ENCODE measurements at regions not wholly inside any gene's neighbourhood (a gene's known extent, or its start where the extent isn't known, plus 50 kb on each side); places are given as distances from the start of the nearest gene placed in this dataset.

DNA sequence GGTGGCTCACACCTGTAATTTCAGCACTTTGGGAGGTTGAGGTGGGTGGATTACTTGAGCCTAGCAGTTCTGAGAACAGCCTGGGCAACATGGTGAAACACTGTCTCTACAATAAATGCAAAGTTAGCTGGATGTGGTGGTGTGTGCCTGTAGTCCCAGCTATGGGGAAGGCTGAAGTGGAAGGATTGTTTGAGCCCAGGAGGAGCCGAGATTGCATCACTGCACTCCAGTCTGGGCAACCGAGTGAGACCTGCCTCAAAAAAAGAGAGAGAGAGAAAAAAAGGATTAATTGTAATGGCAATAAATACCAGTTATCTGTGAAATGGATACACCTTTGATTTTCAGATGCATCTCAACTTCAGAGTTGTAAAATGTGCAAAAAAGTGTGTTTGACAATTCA is 58.8 kb downstream of the SPRY1 start:
- no peak for DNase-seq (ENCODE audit: low spot score)

DNA sequence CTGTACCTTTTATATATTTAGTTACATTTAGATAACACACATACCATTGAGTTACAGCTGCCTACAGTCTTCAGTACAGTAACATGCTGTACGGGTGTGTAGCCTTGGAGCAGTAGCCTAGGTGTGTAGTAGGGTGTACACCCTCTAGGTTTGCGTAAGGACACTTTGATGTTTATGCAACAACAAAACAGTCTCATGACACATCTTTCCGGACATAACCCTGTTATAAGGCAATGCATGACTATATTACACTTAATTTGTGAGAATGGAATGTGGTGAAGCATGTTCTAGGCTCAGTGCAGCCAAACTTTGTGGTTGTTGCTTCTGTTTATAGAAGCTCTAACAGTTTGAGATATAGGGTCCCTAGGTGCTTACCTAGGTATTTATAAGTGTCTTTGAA is 65.4 kb downstream of the SPRY1 start:
- DNase-seq (ENCODE audit: low spot score) = no peak

DNA sequence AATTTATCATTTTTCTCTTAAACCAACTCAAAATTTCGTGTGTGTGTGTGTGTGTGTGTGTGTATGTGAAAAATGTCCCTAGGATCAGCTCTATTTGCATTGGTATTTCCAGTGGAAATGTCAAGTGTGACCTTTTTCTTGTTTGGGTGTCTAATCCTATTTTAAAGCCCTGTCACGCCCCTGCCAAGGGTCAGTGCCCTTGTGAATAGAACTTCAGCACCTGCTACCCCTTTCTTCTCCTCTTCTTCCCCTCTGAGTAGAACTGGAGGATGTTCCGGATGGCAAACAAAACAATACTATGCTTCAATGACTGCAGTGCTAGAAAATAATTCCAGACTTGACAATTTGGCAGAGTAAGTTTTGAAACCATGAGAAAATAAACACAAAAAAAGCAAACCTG is 67.3 kb downstream of the SPRY1 start:
- no peak for DNase-seq (ENCODE audit: low spot score)

DNA sequence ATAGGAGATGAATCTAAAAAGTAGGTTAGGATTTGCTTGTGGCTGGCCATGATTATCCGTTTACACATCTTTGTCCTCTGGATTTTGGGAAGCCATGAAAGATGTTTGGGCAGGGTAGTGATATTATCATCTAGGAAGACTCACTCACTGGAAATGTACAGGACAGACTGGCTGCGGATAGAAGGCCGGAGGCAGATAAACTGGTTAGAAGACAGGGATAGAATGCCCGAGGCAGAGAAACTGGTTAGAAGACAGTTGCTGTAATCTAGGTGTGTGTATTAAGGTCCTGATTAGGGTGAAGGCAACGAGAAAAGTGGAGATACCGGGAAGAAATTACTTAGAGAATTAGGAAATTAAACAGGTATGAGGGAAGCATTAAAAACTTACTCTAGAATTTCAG is 68.8 kb downstream of the SPRY1 start:
- DNase-seq (ENCODE audit: low spot score) = no peak

DNA sequence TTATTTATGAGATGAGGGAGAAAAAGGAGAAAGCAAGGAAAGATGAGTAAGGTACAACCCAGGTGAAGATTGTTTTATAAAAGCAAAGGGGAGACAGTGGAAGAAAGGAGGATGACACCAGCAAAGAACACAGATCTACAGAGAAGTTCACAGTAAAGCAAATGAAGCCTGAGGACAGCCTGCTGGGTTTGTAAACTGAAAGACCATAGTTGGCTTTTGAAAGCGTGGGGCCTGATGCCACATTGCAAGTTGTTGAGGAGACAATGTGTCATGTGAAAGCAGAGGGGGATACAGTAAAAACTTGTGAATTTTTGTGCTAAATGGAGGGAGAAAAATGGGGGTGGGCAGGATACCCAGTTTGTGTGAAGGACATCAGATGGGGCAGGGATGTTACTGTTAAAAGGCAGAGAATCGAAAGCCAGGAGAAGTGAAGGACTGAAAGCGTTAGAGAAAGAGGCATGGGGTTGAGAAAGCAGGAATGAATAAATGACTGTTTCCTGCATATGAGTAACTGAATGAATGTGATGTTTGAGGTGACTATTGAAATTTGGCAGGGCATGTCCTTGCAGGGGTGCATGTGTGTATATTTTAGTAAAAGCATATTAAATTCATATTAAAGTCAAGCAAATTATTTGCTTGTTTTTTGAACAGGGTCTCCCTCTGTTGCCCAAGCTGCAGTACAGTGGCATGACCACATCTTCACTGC is 69.6 kb downstream of the SPRY1 start:
- no peak for DNase-seq (ENCODE audit: low spot score)

DNA sequence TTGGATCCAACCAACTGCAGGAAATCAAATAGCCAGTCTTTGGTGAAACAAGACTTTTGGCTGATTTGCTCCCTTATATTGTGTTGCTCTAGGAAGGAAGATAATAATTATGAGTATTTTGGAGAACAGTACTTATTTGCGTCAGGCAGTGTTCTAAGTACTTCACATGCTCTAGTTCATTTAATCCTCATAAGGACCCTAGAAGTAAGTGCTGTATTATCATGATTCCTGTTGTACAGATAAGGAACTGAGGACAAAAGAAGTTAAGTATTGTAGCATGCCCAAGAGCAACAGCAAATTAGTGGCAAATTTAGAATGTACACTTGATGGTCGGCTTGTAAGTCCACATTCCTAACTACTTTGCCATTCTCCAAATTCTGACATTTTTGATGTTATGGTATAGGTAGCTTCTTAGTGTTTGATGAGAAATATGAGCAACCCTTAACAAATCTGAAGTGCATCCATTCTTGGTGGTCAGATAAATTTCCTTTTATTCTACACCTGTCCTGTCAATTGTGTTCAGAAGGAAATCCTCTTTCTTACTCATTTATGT is 72.0 kb downstream of the SPRY1 start:
- no peak for DNase-seq (ENCODE audit: low spot score)

DNA sequence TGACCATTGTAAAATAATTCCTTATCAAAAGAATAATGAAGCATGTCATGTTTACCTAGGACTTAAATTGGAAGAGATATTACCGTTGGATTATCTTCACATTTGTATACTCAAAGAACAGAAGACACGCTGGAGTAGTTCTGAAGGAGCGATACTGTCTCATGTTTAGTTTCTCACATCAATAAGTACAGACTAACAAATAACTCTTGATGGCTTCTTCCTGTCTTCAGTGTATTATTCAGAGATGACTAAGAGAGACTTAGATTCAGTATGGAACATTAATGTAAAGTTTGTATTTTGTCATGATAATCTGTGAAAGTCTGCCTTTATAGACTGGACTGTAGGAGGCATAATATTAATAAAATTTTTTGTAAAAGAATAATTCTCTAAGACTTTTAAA is 72.7 kb downstream of the SPRY1 start:
- no peak for DNase-seq (ENCODE audit: low spot score)

DNA sequence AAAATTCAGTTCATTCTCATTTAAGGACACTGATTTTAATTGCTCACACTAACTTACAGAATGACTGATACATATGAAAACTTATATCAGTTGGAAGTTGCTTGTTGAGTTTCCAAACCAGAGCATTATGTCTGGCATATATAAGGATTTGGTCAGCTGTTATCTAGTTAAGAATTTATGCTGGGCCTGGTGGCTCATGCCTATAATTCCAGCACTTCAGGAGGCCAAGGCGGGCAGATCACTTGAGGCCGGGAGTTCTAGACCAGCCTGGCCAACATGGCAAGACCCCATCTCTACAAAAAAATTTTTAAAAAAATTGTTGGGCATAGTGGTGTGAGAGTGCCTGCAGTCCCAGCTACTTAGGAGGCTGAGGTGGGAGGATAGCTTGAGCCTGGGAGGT is 73.1 kb downstream of the SPRY1 start:
- no peak for DNase-seq (ENCODE audit: low spot score)

DNA sequence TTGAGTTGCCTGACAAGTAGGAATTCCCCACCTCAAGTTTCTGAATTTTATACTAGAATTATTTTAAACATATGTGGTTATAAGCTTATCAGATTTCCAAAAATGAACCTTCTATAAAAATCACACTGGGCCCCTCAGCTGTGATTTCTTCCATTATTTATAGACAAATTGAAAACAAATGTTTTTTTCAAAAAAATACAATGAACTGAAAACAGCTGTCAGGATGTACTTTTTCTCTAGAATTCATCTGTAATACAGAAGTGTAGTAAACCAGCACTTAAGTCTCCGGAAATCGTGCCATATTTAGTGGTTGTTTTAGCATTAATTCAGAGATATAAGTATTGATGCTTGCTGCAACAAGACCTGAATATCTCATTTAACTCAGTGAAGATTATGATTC is 74.0 kb downstream of the SPRY1 start:
- no peak for DNase-seq (ENCODE audit: low spot score)

DNA sequence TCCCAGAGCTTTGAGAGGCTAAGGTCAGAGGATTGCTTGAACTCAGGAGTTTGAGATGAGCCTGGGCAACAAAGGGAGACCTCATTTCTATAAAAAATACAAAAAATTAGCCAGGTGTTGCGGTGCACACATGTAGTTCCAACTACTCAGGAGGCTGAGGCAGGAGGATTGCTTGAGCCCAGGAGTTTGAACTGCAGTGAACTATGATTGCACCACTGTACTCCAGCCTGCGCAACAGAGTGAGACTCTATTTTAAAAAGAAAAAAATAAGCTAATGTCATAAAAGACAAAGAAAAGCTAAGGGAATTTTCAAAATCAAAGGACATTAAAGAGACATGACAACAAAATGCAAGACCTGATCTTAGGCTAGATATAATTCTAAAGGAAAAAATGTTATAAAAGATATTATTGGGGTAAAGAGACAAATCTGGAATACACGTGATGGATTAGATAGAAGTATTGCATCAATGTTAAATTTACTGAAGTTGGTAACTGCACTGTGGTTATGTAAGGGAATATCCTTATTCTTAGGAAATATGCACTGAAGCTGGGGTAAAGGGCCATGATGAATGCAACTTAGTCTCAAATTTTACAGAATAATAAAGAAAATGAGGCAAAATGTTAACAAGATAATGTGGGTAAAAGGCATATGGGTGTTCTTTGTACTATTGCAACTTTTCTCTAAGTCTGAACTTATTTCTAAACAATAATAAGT is 75.2 kb downstream of the SPRY1 start:
- no peak for DNase-seq (ENCODE audit: low spot score)

DNA sequence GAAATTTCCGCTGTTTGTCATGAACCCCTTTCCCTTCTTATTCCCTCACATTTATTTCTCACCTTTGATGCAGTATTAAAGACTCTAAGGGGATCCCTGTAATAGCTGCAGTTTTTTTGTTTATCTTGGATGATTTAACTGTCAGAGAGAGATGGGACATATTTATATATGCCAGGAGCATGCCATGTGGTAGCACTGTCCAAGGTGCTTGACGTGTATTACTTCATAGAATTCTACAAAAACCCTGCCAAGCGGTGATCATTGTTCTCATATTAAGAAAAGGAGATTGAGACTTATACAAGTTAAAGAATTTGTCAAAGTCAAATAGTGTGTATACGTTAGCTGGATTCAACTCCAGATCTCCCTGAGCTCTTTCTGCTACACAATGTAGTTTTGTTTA is 78.2 kb downstream of the SPRY1 start:
- DNase-seq (ENCODE audit: low spot score) = no peak

DNA sequence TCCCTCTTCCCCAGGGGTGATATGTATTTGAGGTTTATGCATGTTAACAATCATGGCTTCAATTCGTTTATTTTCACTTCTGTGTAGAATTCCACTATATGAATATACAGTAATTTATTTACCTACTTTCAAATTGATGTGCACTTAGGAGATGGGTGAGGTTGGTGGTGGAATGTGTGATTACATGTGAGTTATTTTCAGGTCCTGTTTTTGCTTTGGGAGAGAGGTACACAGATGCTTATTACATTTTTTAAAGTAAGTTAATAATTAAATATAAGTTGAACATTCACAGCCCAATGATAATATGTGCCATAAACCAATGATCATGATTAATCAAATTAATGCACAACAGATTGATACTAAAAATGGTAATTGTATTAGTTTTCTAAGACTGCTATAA is 79.5 kb downstream of the SPRY1 start:
- no peak for DNase-seq (ENCODE audit: low spot score)

DNA sequence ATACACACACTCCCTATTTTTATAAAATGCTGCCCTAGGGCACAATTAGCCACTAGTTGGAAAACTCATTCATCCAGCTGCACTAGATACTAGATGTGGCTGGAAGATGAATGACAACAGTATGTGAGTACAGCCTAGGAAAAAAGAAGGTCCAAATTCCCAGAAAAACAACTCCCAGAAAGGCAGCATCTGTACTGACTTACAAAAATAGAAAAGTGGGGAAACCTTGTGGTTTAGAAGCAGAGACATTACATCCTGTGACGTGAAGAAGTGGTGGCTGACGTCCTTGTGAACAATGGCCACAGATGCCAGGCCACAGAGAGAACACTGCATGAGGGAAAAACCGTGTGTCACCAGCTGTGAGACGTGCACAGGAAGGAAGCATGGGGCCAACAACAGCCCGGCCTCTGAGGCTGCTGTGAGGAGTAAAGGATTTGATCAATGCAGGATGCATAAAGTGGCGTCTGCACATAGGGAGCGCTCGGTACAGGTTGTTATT is 81.2 kb downstream of the SPRY1 start:
- DNase-seq (ENCODE audit: low spot score) = no peak

DNA sequence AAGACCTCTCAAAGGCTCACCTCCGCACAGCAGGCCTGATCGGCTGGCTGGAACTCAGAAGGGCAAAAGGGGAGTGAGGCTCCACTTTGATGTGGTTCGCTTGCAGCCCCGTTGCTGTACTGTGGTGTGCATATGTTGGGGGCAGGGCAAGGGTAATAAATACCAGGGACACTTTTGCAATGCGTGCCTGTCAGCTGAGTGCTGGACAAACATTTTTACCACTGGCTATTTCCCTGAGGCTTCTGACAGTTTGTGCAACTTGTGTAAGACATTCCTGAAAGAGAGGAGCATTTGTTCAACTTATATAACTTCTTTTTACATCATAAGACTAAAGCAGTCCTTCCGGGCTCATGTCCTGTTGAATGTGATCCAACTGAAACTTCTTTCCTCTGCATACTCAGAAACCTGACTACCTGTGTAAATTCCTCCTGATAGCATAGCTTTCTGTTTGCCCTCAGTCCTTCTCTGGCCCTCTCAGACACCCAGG is 82.3 kb downstream of the SPRY1 start:
- peak; percentile 10 for DNase-seq (ENCODE audit: low spot score)

DNA sequence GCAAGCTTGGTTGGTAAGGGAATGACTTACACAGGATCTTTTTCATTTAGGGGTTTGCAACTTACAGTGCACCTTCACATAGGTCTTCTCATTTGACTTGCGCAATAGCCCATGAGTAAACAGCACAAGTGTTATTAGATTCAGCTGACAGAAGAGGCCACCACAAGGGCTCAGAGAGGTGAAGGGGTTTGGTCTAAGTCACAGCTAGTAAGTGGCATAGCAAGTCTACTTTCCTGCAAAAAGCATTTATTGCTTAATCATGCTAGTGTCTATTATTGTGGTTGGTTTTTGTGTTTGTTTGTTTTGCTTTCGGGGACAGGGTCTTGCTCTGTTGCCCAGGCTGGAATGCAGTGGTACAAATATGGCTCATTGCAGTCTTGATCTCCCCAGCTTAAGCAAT is 83.3 kb downstream of the SPRY1 start:
- DNase-seq (ENCODE audit: low spot score) = no peak

DNA sequence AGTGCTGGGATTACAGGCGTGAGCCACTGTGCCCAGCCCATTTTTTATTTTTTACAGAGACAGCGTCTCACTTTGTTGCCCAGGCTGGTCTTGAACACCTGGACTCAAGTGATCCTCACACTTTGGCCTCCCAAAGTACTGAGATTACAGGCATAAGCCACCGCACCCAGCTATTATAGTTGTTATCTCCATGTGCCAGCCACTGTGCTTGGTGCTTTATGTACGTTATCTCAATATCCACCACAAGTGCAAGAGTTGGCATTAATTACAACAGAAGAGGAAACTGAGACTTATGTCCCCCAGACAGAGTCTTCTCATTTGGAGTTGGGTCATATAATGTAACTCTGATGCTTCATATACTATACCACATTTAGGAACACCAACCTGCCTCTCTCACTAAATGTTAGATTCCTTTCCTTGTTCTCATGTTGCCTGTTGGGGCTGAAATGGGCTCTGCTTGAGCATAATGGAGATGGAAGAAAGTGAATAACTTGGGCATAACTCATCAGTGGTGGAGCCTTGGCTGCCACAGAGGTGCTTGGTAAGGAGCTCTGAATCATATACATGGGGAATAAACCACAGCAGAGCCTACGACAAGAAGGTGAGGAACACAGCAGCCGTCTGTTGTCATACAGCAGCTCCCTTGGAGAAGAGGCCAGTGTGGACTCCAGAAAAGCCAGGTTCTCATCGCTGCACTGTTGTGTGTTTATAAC is 84.3 kb downstream of the SPRY1 start:
- DNase-seq (ENCODE audit: low spot score) = no peak

DNA sequence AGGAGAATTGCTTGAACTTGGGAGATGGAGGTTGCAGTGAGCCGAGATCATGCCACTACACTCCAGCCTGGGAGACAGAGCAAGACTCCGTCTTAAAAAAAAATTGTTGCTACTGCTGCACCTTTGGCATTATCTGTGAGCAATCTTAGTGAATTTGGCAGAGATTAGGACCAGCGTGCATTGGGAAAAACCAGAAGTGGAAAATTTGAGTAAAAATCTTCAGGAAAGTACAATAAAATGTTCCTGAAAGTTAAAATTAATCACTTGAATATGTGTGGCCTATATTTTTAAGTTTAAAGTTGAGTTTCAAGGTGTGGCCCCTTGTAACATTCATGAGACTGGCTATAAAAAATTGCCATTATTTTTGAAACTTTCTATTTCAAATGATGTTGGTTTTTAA is 85.1 kb downstream of the SPRY1 start:
- no peak for DNase-seq (ENCODE audit: low spot score)

DNA sequence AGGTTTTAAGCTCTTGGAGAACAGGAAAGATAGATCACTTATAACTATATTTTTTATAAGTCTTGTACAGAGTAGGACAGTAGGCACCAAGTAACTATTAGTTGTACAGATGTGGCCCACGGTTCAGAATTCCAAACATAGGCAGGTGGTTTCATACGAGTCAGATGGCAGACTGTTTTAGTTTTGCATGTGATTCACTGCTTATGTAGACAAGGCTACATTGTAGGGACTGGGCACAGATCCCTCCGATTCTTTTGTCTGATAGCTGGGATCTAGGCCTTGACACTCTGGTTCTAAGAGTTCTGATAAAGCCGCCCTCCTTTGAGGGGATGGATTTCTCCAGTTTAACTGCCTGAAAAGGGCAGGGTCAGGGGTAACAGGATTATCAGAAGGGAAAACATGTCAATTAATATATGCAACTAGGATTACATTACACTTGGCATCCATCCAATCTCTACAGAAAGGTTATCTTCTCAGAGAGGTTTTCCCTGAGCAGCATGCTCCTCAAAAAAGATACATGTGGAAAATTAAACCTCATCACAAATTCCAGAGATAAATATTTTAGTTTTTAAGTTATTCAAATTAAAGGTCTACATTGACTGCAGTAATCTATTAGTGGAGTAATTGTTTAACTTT is 87.8 kb downstream of the SPRY1 start:
- DNase-seq (ENCODE audit: low spot score) = no peak

DNA sequence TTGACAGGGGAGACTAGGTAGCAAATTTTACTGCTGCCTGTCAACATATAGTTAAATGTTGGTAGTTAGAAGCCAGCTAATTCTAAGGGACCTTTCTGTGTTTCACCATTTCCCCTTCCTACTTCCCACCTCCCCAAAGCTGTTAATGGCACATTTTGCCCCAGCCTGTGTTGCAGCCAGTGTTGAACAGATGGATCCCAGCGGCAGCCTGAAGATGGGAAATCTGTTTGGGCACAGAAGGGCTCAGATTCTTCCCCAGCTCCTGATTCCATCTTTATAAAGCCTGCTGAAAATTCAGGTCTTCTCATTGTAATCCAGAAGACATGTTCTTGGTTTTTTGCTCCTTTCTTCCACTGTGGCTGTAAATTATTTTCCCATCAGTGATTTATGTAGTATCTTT is 89.0 kb downstream of the SPRY1 start:
- DNase-seq (ENCODE audit: low spot score) = no peak

DNA sequence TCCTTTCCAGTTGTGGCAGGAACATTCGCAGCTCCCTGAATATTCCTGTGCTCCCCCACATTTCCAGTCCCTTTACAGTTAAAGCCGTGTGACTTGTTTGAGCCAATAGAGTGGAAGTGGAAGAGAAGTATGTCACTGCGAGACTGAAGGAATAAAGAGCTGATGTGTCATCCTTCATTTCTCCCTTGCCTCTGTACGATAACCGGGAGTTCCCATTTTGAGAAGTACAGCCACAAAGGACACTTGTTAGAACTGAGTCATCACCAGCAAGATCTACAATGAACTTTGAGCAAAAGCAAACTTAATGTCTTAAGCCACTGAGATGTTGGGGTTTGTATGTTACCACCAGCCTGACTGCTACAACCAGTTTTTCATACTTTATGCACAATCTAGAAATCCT is 92.3 kb downstream of the SPRY1 start:
- DNase-seq (ENCODE audit: low spot score) = no peak

DNA sequence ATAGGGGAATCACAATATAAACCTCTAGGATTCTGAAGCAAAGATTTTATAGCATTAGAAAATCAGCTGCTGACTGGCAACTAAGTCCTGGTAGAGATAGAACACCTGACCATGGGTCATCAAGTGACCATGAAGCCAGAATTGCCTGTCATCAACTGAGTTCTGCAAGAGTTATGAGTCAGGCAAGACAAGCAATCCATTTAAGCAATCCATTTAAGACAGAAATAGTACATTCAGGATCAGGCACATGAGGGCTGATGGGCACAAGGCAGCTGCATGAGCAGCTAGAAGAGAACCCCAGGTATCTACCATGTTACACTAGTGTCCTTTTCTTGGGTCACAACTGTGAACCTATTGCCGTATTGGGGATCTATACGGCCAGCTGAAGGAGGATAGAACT is 98.9 kb downstream of the SPRY1 start:
- DNase-seq (ENCODE audit: low spot score) = no peak

DNA sequence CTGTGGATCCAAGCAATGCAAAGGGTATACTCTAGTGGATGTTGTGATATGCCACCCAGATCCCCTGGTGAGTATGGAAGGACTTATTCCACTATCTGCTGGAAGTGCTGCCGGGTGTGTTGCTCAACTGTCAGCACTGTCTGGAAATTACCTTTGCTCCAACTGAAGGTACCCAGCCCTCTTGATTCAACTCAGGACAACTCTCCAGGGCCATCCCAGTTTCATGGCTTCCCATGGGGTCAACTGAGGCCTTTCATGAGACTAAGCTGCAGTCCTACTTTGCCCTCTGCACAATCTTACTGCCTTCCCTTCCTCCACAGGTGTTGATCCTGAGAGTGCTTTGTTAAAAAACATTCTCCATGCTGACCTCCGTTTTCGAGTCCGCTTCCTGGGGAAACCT is 99.8 kb downstream of the SPRY1 start:
- DNase-seq (ENCODE audit: low spot score) = no peak

All from HuH-7.5 (cell line).